HepG2 (cell line): ENCODE measurements at regions not wholly inside any gene's neighbourhood (a gene's known extent, or its start where the extent isn't known, plus 50 kb on each side); places are given as distances from the start of the nearest gene placed in this dataset.

Experiments used
- ATAC-seq: fragments of 200-7000 bp; cut with Tn5 transposase; 3 replicates; pipeline ENCODE4 v1.9.1; 2020; ENCODE audit warnings: mild to moderate bottlenecking, moderate library complexity
- BruUV-seq: library from RNA; stranded (reverse); fragments of 400-500 nt; replicated peaks from 2 replicates; lab custom pipeline; 2021; lab: Mats Ljungman, UMichigan
- CTCF ChIA-PET: fragments of 300-600 bp; formaldehyde crosslinking; extraction: SDS; loops from one replicate; lab custom pipeline; 2021; ENCODE audit warnings: low total read pairs, inconsistent platforms, low intra/inter-chr PET ratio; lab: Yijun Ruan, JAX
- POLR2A ChIA-PET: fragments of 350-600 bp; sonication (Branson Sonifier 250); formaldehyde crosslinking; loops from one replicate; lab custom pipeline; 2020; ENCODE audit warnings: antibody characterized with exemption, inconsistent platforms; lab: Yijun Ruan, JAX
- DNase-seq: peaks from one replicate; pipeline ENCODE4 v3.0.0-alpha.2; 2015; ENCODE audit warnings: low spot score
- FAIRE-seq: peaks from 3 replicates; lab custom pipeline; 2011; peaks lifted over from hg19 to GRCh38; lab: Jason Lieb, UNC
- H2AFZ ChIP-seq: one replicate; pipeline ENCODE4 v1.6.1; 2011; ENCODE audit warnings: low read length, inconsistent platforms
- H3K27ac ChIP-seq: fragments of 300-600 bp; 3 replicates; pipeline ENCODE4 v1.8.0; 2011; ENCODE audit warnings: mixed run types, mild to moderate bottlenecking, mixed read lengths, low read length, inconsistent platforms; ENCODE audit not compliant: insufficient read depth; ENCODE audit errors: extremely low read length
- H3K27me3 ChIP-seq, 2 experiments: fragments of 200-600 bp in 1 of 2; 2 replicates in 1 of 2; 3 replicates in 1 of 2; pipeline versions ENCODE4 v1.6.0 to v1.8.0; 2011; ENCODE audit warnings: low read length in 2 of 2, mild to moderate bottlenecking in 2 of 2, moderate library complexity in 2 of 2, inconsistent platforms in 1 of 2; ENCODE audit not compliant: insufficient read depth in 2 of 2, control insufficient read depth in 1 of 2
- H3K36me3 ChIP-seq, 2 experiments: fragments of 200-600 bp in 1 of 2; replicated peaks in 1 of 2; 2 replicates in 1 of 2; 3 replicates in 1 of 2; pipeline versions ENCODE4 v1.5.1 to v1.8.0; 2011; ENCODE audit warnings: low read length in 2 of 2, inconsistent platforms in 1 of 2; ENCODE audit not compliant: insufficient read depth in 2 of 2, control insufficient read depth in 1 of 2
- H3K4me1 ChIP-seq: 2 replicates; pipeline ENCODE4 v1.5.1; 2012; ENCODE audit warnings: low read length, inconsistent platforms; ENCODE audit not compliant: insufficient read depth
- H3K4me2 ChIP-seq: 2 replicates; pipeline ENCODE4 v1.6.0; 2011; ENCODE audit warnings: low read depth, low read length, inconsistent platforms
- H3K4me3 ChIP-seq, 3 experiments: fragments of 200-600 bp in 1 of 3; sonication (generic), shearing (Covaris generic) in 1 of 3; replicated peaks in 1 of 3; 2 replicates each; pipeline ENCODE4 v1.5.1; 2011 to 2016; ENCODE audit warnings: low read length in 3 of 3, inconsistent platforms in 2 of 3, low read depth in 2 of 3, mild to moderate bottlenecking in 2 of 3, control low read depth in 1 of 3, mixed read lengths in 1 of 3; ENCODE audit not compliant: insufficient read depth in 1 of 3
- H3K79me2 ChIP-seq: one replicate; pipeline ENCODE4 v1.6.1; 2011; ENCODE audit warnings: low read length, inconsistent platforms; ENCODE audit not compliant: insufficient read depth
- H3K9ac ChIP-seq: 2 replicates; pipeline ENCODE4 v1.6.0; 2011; ENCODE audit warnings: mild to moderate bottlenecking, low read depth, low read length, inconsistent platforms; ENCODE audit not compliant: insufficient read depth
- H3K9me3 ChIP-seq: 2 replicates; pipeline ENCODE4 v1.5.1; 2012; ENCODE audit warnings: mild to moderate bottlenecking, low read length
- H4K20me1 ChIP-seq: 2 replicates; pipeline ENCODE4 v1.6.0; 2011; ENCODE audit warnings: inconsistent platforms, mild to moderate bottlenecking, low read length, moderate library complexity; ENCODE audit not compliant: insufficient read depth
- FOXK2 ChIP-seq: fragments of 450-650 bp; IDR thresholded peaks from 2 replicates; pipeline ENCODE4 v1.6.1; 2016
- MBNL3 ChIP-seq: fragments of 250-450 bp; sonication (Bioruptor Pico); conservative IDR thresholded peaks from 2 replicates; pipeline ENCODE4 v1.8.0; 2022; ENCODE audit warnings: mild to moderate bottlenecking, inconsistent platforms
- PCBP2 ChIP-seq: fragments of 200-400 bp; formaldehyde crosslinking; optimal IDR thresholded peaks from 2 replicates; pipeline ENCODE3; 2018; ENCODE audit warnings: low read length, low read depth; ENCODE audit not compliant: poor library complexity, severe bottlenecking
- SMARCC2 ChIP-seq: fragments of 450-650 bp; IDR thresholded peaks from 2 replicates; pipeline ENCODE4 v1.6.1; 2017; ENCODE audit warnings: antibody characterized with exemption, mild to moderate bottlenecking
- TBP ChIP-seq: sonication (generic); formaldehyde crosslinking; IDR thresholded peaks from 2 replicates; pipeline ENCODE4 v1.5.0; 2020; ENCODE audit warnings: missing genetic modification reagents
- TEAD3 ChIP-seq: optimal IDR thresholded peaks from 2 replicates; pipeline ENCODE3; 2016; ENCODE audit warnings: borderline replicate concordance
- ZNF335 ChIP-seq: sonication (generic); formaldehyde crosslinking; IDR thresholded peaks from 2 replicates; pipeline ENCODE4 v1.4.0; 2020; ENCODE audit warnings: missing genetic modification reagents
- ZNF552 ChIP-seq: sonication (generic); formaldehyde crosslinking; IDR thresholded peaks from 2 replicates; pipeline ENCODE4 v1.9.0; 2022; ENCODE audit warnings: missing genetic modification reagents, mild to moderate bottlenecking, borderline replicate concordance
- ZNF569 ChIP-seq: sonication (generic); formaldehyde crosslinking; IDR thresholded peaks from 2 replicates; pipeline ENCODE4 v1.5.0; 2020; ENCODE audit warnings: mild to moderate bottlenecking, missing genetic modification reagents, moderate library complexity, borderline replicate concordance
- WGBS: methylation state at CpG from one replicate; pipeline ENCODE4 v1.1.6; 2017; ENCODE audit warnings: low lambda C conversion rate; 5-methylcytosine and 5-hydroxymethylcytosine counted together
- in situ Hi-C: cut with HindIII; loops from 2 replicates; pipeline ENCODE4 v1.10.0; 2017; ENCODE audit warnings: low pct_unique_long_range_greater_than_20kb; ENCODE audit not compliant: extremely low pct_ligation_motif_present
- intact Hi-C: fragments of 100-400 bp; cut with micrococcal nuclease; formaldehyde crosslinking; loops from one replicate; pipeline ENCODE4 v1.10.0; 2022; ENCODE audit not compliant: unreplicated experiment
- TF ChIP-seq, protein P1 (sequence below): sonication (generic); formaldehyde crosslinking; IDR thresholded peaks from 2 replicates; pipeline ENCODE4 v1.8.0; 2022; ENCODE audit warnings: missing genetic modification reagents, mild to moderate bottlenecking, moderate library complexity, borderline replicate concordance

DNA sequence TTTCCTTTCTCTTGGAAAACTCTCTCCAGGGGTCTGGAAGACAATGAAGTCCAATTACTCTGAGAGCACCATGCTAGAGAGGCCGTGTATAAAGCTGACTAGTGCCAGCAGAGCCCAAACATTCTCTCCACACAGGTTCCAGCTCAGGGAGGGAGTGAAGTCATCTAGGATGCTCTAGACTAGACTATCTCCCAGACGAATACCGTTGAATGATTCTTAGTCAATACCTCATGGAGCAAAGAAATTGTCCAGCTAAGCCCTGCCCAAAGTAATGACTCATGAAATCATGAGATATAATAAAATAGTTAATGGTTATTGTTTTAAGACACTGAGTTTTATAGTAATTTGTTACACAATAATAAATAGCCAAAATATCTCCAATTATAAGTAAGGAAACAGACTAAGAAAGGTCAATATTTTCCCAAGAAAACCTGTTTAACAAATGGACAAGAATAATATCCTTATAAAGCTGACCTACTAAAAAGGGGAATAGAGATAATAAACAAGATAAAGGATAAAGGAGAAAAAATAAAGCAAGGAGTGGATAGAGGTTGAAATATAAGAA lies 163.9 kb upstream of the LRRC7 start:
- no peaks in the 10 kb centered on the region for H3K27me3 ChIP-seq
- H3K4me1 ChIP-seq: no peaks in the 10 kb centered on the region
- 18% methylated on average over 3 of the region's 3 CpGs for WGBS
- no peaks in the 10 kb centered on the region for H3K36me3 ChIP-seq
- DNase-seq (no peak), FAIRE-seq (no peak), ATAC-seq (no peak)
- no peak overlapping the region for H3K4me3 ChIP-seq
- intact Hi-C loops: no loop called here
- in situ Hi-C loops: no loop called here
- H4K20me1 ChIP-seq: no peaks in the 10 kb centered on the region
- no peak for TF ChIP-seq ZNF569 (CRISPR knock-in tag)
- TF ChIP-seq TEAD3 (CRISPR knock-in tag): no peak
- TF ChIP-seq TBP: no peak
- TF ChIP-seq, protein P1, sequence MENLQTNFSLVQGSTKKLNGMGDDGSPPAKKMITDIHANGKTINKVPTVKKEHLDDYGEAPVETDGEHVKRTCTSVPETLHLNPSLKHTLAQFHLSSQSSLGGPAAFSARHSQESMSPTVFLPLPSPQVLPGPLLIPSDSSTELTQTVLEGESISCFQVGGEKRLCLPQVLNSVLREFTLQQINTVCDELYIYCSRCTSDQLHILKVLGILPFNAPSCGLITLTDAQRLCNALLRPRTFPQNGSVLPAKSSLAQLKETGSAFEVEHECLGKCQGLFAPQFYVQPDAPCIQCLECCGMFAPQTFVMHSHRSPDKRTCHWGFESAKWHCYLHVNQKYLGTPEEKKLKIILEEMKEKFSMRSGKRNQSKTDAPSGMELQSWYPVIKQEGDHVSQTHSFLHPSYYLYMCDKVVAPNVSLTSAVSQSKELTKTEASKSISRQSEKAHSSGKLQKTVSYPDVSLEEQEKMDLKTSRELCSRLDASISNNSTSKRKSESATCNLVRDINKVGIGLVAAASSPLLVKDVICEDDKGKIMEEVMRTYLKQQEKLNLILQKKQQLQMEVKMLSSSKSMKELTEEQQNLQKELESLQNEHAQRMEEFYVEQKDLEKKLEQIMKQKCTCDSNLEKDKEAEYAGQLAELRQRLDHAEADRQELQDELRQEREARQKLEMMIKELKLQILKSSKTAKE (CRISPR knock-in tag): no peak
- no peak for TF ChIP-seq ZNF335 (CRISPR knock-in tag)
- TF ChIP-seq FOXK2: no peak
- no peak for TF ChIP-seq ZNF552 (CRISPR knock-in tag)
- no peak for TF ChIP-seq SMARCC2
- no peak for TF ChIP-seq MBNL3
- TF ChIP-seq PCBP2: no peak
- TF ChIP-seq, all 625 proteins: peak for 0
- H3K9me3 ChIP-seq: peaks cover 94% of the 10 kb centered on the region
- BruUV-seq: no TSS peak
- H3K9ac ChIP-seq: no peak overlapping the region
- H2AFZ ChIP-seq: no peak overlapping the region
- H3K27ac ChIP-seq: no peak overlapping the region
- ChIA-PET CTCF (no interaction called here), POLR2A (no interaction called here)
- H3K4me2 ChIP-seq: no peak overlapping the region
- no peaks in the 10 kb centered on the region for H3K79me2 ChIP-seq
